CD14-positive monocyte (primary cell): ENCODE measurements at regions not wholly inside any gene's neighbourhood (a gene's known extent, or its start where the extent isn't known, plus 50 kb on each side); places are given as distances from the start of the nearest gene placed in this dataset.

Experiments
- DNase-seq, 3 donors: peaks; one replicate each; pipeline ENCODE4 v3.0.0-alpha.2; 2011 to 2022
- H2AFZ ChIP-seq: 2 replicates; pipeline ENCODE4 v1.6.0; 2012; ENCODE audit warnings: mild to moderate bottlenecking, low read depth, low read length, inconsistent platforms; ENCODE audit not compliant: insufficient read depth, poor library complexity, severe bottlenecking
- H3K27ac ChIP-seq, 2 donors: 1 replicate in 1 of 2; 2 replicates in 1 of 2; pipeline ENCODE4 v1.5.1; 2012 to 2013; ENCODE audit warnings: low read length in 2 of 2, control low read depth in 1 of 2, inconsistent platforms in 1 of 2, low read depth in 1 of 2, mild to moderate bottlenecking in 1 of 2
- H3K27me3 ChIP-seq, 2 donors: one replicate each; pipeline versions ENCODE4 v1.6.0 to v1.6.1; 2011 to 2013; ENCODE audit warnings: low read length in 2 of 2; ENCODE audit not compliant: control insufficient read depth in 2 of 2, insufficient read depth in 2 of 2
- H3K36me3 ChIP-seq, 2 donors: replicated peaks in 1 of 2; 1 replicate in 1 of 2; 2 replicates in 1 of 2; pipeline versions ENCODE4 v1.5.1 to v1.6.1; 2012 to 2013; ENCODE audit warnings: low read length in 2 of 2, control low read depth in 1 of 2, inconsistent platforms in 1 of 2, mild to moderate bottlenecking in 1 of 2; ENCODE audit not compliant: insufficient read depth in 2 of 2, control insufficient read depth in 1 of 2
- H3K4me1 ChIP-seq, 2 donors: 1 replicate in 1 of 2; 2 replicates in 1 of 2; pipeline versions ENCODE4 v1.5.1 to v1.6.1; 2012 to 2013; ENCODE audit warnings: low read length in 2 of 2, control low read depth in 1 of 2, inconsistent platforms in 1 of 2, mild to moderate bottlenecking in 1 of 2, moderate library complexity in 1 of 2; ENCODE audit not compliant: insufficient read depth in 2 of 2, control insufficient read depth in 1 of 2
- H3K4me2 ChIP-seq: replicated peaks from 2 replicates; pipeline ENCODE3; 2012; ENCODE audit warnings: low read length, moderate library complexity, mild to moderate bottlenecking; ENCODE audit not compliant: poor library complexity, severe bottlenecking; ENCODE audit errors: extremely low read depth
- H3K4me3 ChIP-seq, 3 experiments: fragments of 200-600 bp in 1 of 3; sonication (generic) in 1 of 3; replicated peaks in 1 of 3; 1 replicate in 2 of 3; 2 replicates in 1 of 3; pipeline ENCODE4 v1.5.1; 2011 to 2013; ENCODE audit warnings: low read length in 3 of 3, mild to moderate bottlenecking in 3 of 3, control low read depth in 2 of 3, low read depth in 2 of 3, inconsistent platforms in 1 of 3, moderate library complexity in 1 of 3
- H3K79me2 ChIP-seq: 2 replicates; pipeline ENCODE4 v1.6.0; 2012; ENCODE audit warnings: mild to moderate bottlenecking, control low read depth, inconsistent platforms, low read length, moderate library complexity; ENCODE audit not compliant: insufficient read depth
- H3K9ac ChIP-seq: 2 replicates; pipeline ENCODE4 v1.6.0; 2017; ENCODE audit warnings: low read length, mild to moderate bottlenecking; ENCODE audit not compliant: insufficient read depth, poor library complexity, severe bottlenecking
- H3K9me3 ChIP-seq, 2 donors: replicated peaks in 1 of 2; 1 replicate in 1 of 2; 2 replicates in 1 of 2; pipeline versions ENCODE4 v1.5.1 to v1.6.1; 2012 to 2013; ENCODE audit warnings: low read length in 2 of 2, control low read depth in 1 of 2; ENCODE audit not compliant: control insufficient read depth in 1 of 2, insufficient read depth in 1 of 2
- H4K20me1 ChIP-seq: 2 replicates; pipeline ENCODE4 v1.6.0; 2012; ENCODE audit warnings: mild to moderate bottlenecking, low read length, control low read depth, moderate library complexity; ENCODE audit not compliant: insufficient read depth
- H3K27ac Mint-ChIP-seq, 7 donors: one replicate each; pipeline ENCODE4 v1.8.0; 2020; ENCODE audit warnings: mild to moderate bottlenecking in 7 of 7, mixed read lengths in 7 of 7, moderate library complexity in 6 of 7, inconsistent platforms in 2 of 7
- H3K27me3 Mint-ChIP-seq, 3 donors: one replicate each; pipeline ENCODE4 v1.8.0; 2021 to 2022; ENCODE audit warnings: low read depth in 3 of 3, mild to moderate bottlenecking in 3 of 3, mixed read lengths in 3 of 3, moderate library complexity in 3 of 3, inconsistent platforms in 1 of 3
- H3K36me3 Mint-ChIP-seq, 2 donors: one replicate each; pipeline ENCODE4 v1.8.0; 2020; ENCODE audit warnings: mixed read lengths in 2 of 2, inconsistent platforms in 1 of 2, mild to moderate bottlenecking in 1 of 2
- H3K4me1 Mint-ChIP-seq: one replicate; pipeline ENCODE4 v1.8.0; 2020; ENCODE audit warnings: mild to moderate bottlenecking, mixed read lengths
- H3K4me3 Mint-ChIP-seq, 2 donors: one replicate each; pipeline ENCODE4 v1.8.0; 2020; ENCODE audit warnings: mild to moderate bottlenecking in 2 of 2, mixed read lengths in 2 of 2, moderate library complexity in 1 of 2
- H3K9me3 Mint-ChIP-seq, 7 donors: one replicate each; pipeline ENCODE4 v1.8.0; 2020 to 2022; ENCODE audit warnings: mixed read lengths in 7 of 7, mild to moderate bottlenecking in 6 of 7, moderate library complexity in 6 of 7, inconsistent platforms in 2 of 7
- CTCF ChIP-seq: fragments of 200-600 bp; IDR thresholded peaks from one replicate; pipeline ENCODE4 v1.8.0; 2022; ENCODE audit warnings: antibody characterized with exemption, mild to moderate bottlenecking
- WGBS: methylation state at CpG from one replicate; pipeline ENCODE4 v1.1.5; 2013; ENCODE audit warnings: missing lambda C conversion rate; ENCODE audit not compliant: insufficient coverage; 5-methylcytosine and 5-hydroxymethylcytosine counted together
- intact Hi-C, 2 donors: fragments of 100-400 bp; cut with micrococcal nuclease; formaldehyde crosslinking; loops; one replicate each; pipeline versions ENCODE4 v1.15.0 to v1.15.1; 2023

GRCh38 chr9:80557256-80557655 lies 985.5 kb downstream of the TLE4 start:
- Histone ChIP-seq H2AFZ (no peak overlapping the region), H3K9ac (no peak overlapping the region), H3K27ac (no peak overlapping the region), H3K4me3 (no peak overlapping the region), H3K79me2 (no peaks in the 10 kb centered on the region), H4K20me1 (no peaks in the 10 kb centered on the region), H3K4me2 (no peak overlapping the region), H3K4me1 (no peaks in the 10 kb centered on the region), H3K36me3 (no peaks in the 10 kb centered on the region), H3K9me3 (no peaks in the 10 kb centered on the region), H3K27me3 (no peaks in the 10 kb centered on the region)
- no peak overlapping the region for H3K4me3 Mint-ChIP-seq
- no peak overlapping the region for H3K27ac Mint-ChIP-seq
- peaks cover 0 to 6% (median 2%) of the 10 kb centered on the region in 7 donors for H3K9me3 Mint-ChIP-seq
- no peaks in the 10 kb centered on the region for H3K4me1 Mint-ChIP-seq
- no peaks in the 10 kb centered on the region for H3K36me3 Mint-ChIP-seq
- TF ChIP-seq CTCF, result no peak
- DNase-seq, result no peak
- WGBS, result no CpG with 5 or more reads among the region's 1 CpG
- no peaks in the 10 kb centered on the region for H3K27me3 Mint-ChIP-seq
- intact Hi-C loops, result no loop called here

GRCh38 chr9:80556631-80557030 lies 984.9 kb downstream of the TLE4 start:
- Histone ChIP-seq H3K4me3 (no peak overlapping the region), H3K4me2 (no peak overlapping the region), H4K20me1 (no peaks in the 10 kb centered on the region), H3K27me3 (no peaks in the 10 kb centered on the region), H3K9ac (no peak overlapping the region), H3K27ac (no peak overlapping the region), H2AFZ (no peak overlapping the region), H3K9me3 (no peaks in the 10 kb centered on the region), H3K79me2 (no peaks in the 10 kb centered on the region), H3K36me3 (no peaks in the 10 kb centered on the region), H3K4me1 (no peaks in the 10 kb centered on the region)
- no peak for DNase-seq
- Mint-ChIP-seq H3K9me3 (peaks cover 0 to 6% (median 2%) of the 10 kb centered on the region in 7 donors), H3K36me3 (no peaks in the 10 kb centered on the region), H3K4me3 (no peak overlapping the region), H3K4me1 (no peaks in the 10 kb centered on the region), H3K27me3 (no peaks in the 10 kb centered on the region), H3K27ac (no peak overlapping the region)
- no peak for TF ChIP-seq CTCF
- intact Hi-C loops, result no loop called here
